ENCODE measurements at regions not wholly inside any gene's neighbourhood (a gene's known extent, or its start where the extent isn't known, plus 50 kb on each side); places are given as distances from the start of the nearest gene placed in this dataset.

DNA sequence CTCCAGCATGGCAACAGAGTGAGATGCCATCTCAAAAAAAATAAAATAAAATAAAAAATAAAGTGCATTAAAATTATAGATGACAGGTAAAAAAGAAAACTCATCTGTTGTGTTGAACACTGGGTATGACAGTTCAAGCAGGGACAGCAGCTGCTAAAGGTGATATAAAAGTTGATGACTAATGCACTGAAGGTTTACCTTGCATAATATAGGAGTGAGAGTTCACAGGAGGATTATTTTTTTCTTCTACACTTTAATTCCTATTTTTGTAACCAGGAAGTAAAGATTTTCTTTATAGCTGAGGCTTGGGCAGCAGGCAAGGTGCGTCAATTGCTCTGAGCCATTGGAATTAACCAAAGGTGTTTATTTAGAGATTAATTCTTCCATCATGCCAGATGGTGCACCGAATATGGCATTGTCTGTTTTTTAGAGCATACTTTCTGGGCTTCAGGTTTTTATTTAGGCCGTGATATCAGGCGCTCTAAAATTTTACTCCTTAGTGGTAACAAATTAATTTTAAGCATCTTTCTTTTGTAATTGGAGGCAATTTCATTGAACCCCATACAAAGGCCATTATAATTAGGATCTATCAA lies 337.0 kb upstream of the SLC10A2 start:
- TF ChIP-seq, protein P1, sequence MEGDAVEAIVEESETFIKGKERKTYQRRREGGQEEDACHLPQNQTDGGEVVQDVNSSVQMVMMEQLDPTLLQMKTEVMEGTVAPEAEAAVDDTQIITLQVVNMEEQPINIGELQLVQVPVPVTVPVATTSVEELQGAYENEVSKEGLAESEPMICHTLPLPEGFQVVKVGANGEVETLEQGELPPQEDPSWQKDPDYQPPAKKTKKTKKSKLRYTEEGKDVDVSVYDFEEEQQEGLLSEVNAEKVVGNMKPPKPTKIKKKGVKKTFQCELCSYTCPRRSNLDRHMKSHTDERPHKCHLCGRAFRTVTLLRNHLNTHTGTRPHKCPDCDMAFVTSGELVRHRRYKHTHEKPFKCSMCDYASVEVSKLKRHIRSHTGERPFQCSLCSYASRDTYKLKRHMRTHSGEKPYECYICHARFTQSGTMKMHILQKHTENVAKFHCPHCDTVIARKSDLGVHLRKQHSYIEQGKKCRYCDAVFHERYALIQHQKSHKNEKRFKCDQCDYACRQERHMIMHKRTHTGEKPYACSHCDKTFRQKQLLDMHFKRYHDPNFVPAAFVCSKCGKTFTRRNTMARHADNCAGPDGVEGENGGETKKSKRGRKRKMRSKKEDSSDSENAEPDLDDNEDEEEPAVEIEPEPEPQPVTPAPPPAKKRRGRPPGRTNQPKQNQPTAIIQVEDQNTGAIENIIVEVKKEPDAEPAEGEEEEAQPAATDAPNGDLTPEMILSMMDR (IDR thresholded peaks at IDR 0.05) = no peak
- TF ChIP-seq POLR2AphosphoS5 (IDR thresholded peaks at IDR 0.05) = no peak

All from breast epithelium (tissue), 3 donors.